ENCODE measurements at regions not wholly inside any gene's neighbourhood (a gene's known extent, or its start where the extent isn't known, plus 50 kb on each side); places are given as distances from the start of the nearest gene placed in this dataset.

- no peak for DNase-seq
Observed at GRCh38 chr11:109864834-109865547, 228.2 kb upstream of the ZC3H12C start.

- no peak for DNase-seq
Observed at GRCh38 chr11:109865548-109866186, 227.5 kb upstream of the ZC3H12C start.

GRCh38 chr11:109867784-109868183 lies 225.4 kb upstream of the ZC3H12C start:
- DNase-seq: no peak

GRCh38 chr11:109869536-109869935 lies 223.7 kb upstream of the ZC3H12C start:
- no peak for DNase-seq

- no peak for DNase-seq
Observed at GRCh38 chr11:109870297-109870696, 222.9 kb upstream of the ZC3H12C start.

- DNase-seq: no peak
Observed at GRCh38 chr11:109877043-109877442, 216.1 kb upstream of the ZC3H12C start.

- no peak for DNase-seq
Observed at GRCh38 chr11:109884501-109884900, 208.7 kb upstream of the ZC3H12C start.

- DNase-seq: no peak
Observed at GRCh38 chr11:109885006-109885405, 208.2 kb upstream of the ZC3H12C start.

GRCh38 chr11:109892321-109892794 lies 200.8 kb upstream of the ZC3H12C start:
- DNase-seq: no peak

- DNase-seq: no peak
Observed at GRCh38 chr11:109894242-109894641, 198.9 kb upstream of the ZC3H12C start.

GRCh38 chr11:109898592-109898991 lies 194.6 kb upstream of the ZC3H12C start:
- no peak for DNase-seq

GRCh38 chr11:109902764-109903433 lies 190.3 kb upstream of the ZC3H12C start:
- no peak for DNase-seq

GRCh38 chr11:109911488-109911887 lies 181.7 kb upstream of the ZC3H12C start:
- no peak for DNase-seq

- no peak for DNase-seq
Observed at GRCh38 chr11:109914038-109914437, 179.2 kb upstream of the ZC3H12C start.

- no peak for DNase-seq
Observed at GRCh38 chr11:109914809-109915653, 178.2 kb upstream of the ZC3H12C start.

GRCh38 chr11:109926941-109927340 lies 166.3 kb upstream of the ZC3H12C start:
- DNase-seq: no peak

- no peak for DNase-seq
Observed at GRCh38 chr11:109929308-109929707, 163.9 kb upstream of the ZC3H12C start.

- DNase-seq: no peak
Observed at GRCh38 chr11:109933126-109933525, 160.1 kb upstream of the ZC3H12C start.

- DNase-seq: no peak
Observed at GRCh38 chr11:109934151-109934550, 159.0 kb upstream of the ZC3H12C start.

GRCh38 chr11:109936661-109937180 lies 156.5 kb upstream of the ZC3H12C start:
- no peak for DNase-seq

- no peak for DNase-seq
Observed at GRCh38 chr11:109937968-109938367, 155.2 kb upstream of the ZC3H12C start.

- DNase-seq: peak; percentile 15
Observed at GRCh38 chr11:109939166-109939810, 153.9 kb upstream of the ZC3H12C start.
